Breast epithelium (tissue), 3 donors: ENCODE measurements at regions not wholly inside any gene's neighbourhood (a gene's known extent, or its start where the extent isn't known, plus 50 kb on each side); places are given as distances from the start of the nearest gene placed in this dataset.

Experiments used
- CTCF ChIP-seq, 3 donors: fragments of 450-650 bp; IDR thresholded peaks; one replicate each; pipeline ENCODE4 v1.5.1; 2016 to 2017; ENCODE audit warnings: antibody characterized with exemption in 3 of 3, mild to moderate bottlenecking in 3 of 3, moderate library complexity in 3 of 3
- POLR2A ChIP-seq: fragments of 450-650 bp; IDR thresholded peaks from one replicate; pipeline ENCODE4 v1.6.1; 2016; ENCODE audit warnings: antibody characterized with exemption, mild to moderate bottlenecking, moderate library complexity

- TF ChIP-seq CTCF (IDR thresholded peaks at IDR 0.05) (no peak), POLR2A (no peak)
Observed at GRCh38 chr15:53448232-53449015, 311.0 kb downstream of the WDR72 start.
